PC-9 (cell line): ENCODE measurements at regions not wholly inside any gene's neighbourhood (a gene's known extent, or its start where the extent isn't known, plus 50 kb on each side); places are given as distances from the start of the nearest gene placed in this dataset.

Experiments used
- CTCF ChIP-seq: fragments of 200-600 bp; sonication (generic); conservative IDR thresholded peaks from 2 replicates; pipeline ENCODE4 v1.6.1; 2017; ENCODE audit warnings: mixed run types, antibody characterized with exemption, mild to moderate bottlenecking, moderate library complexity
- EZH2 ChIP-seq: fragments of 200-600 bp; sonication (generic); IDR thresholded peaks from 2 replicates; pipeline ENCODE4 v1.8.0; 2017; ENCODE audit warnings: antibody characterized with exemption, low read depth

DNA sequence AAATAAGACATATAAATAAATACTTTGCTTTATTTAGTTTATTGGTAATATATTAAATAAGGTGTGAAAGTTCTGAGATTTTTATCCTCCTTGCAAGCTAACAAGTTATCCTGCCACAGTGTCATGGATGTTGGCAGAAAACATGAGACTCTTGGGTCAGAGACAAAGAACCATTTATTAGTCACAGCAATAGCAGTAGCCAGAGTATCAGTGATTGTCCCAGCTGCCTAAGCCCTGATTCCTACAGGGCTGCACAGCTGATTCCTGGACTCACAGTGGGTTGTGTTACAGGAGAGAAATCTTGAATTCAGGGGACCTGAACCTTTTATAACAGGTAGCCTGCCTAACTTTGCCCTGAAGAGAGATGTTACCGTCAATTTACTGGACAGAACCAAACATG lies 304.5 kb upstream of the ZNF608 start:
- TF ChIP-seq CTCF: no peak
- no peak for TF ChIP-seq EZH2
